ENCODE measurements at regions not wholly inside any gene's neighbourhood (a gene's known extent, or its start where the extent isn't known, plus 50 kb on each side); places are given as distances from the start of the nearest gene placed in this dataset.

- Histone ChIP-seq H3K4me1 (ENCODE audit: control insufficient read depth in 1 of 2, insufficient read depth in 2 of 2, low read length in 2 of 2) (peaks cover 8 to 11% of the 10 kb centered on the region in 2 donors), H3K79me2 (ENCODE audit: insufficient read depth, low read length) (no peaks in the 10 kb centered on the region), H3K27ac (ENCODE audit: low read depth in 1 of 2, low read length in 2 of 2) (no peak overlapping the region), H3K9ac (ENCODE audit: insufficient read depth, low read length, poor library complexity, severe bottlenecking) (no peak overlapping the region), H3K36me3 (replicated peaks in 1 of 2; ENCODE audit: control insufficient read depth in 1 of 2, insufficient read depth in 2 of 2, low read length in 2 of 2) (no peaks in the 10 kb centered on the region), H3K27me3 (ENCODE audit: control insufficient read depth in 2 of 2, insufficient read depth in 2 of 2, low read length in 2 of 2) (no peaks in the 10 kb centered on the region), H3K9me3 (replicated peaks in 1 of 2; ENCODE audit: control insufficient read depth in 1 of 2, insufficient read depth in 1 of 2, low read length in 2 of 2) (peaks cover 0 to 4% of the 10 kb centered on the region in 2 donors), H2AFZ (ENCODE audit: insufficient read depth, low read depth, low read length, poor library complexity, severe bottlenecking) (no peak overlapping the region), H3K4me3 (replicated peaks in 1 of 3; ENCODE audit: low read depth in 2 of 3, low read length in 3 of 3) (no peak overlapping the region), H3K4me2 (replicated peaks; ENCODE audit: extremely low read depth, low read length, poor library complexity, severe bottlenecking) (no peak overlapping the region), H4K20me1 (ENCODE audit: insufficient read depth, low read length) (no peaks in the 10 kb centered on the region)
- peaks cover 0 to 19% (median 6%) of the 10 kb centered on the region in 3 donors for H3K27me3 Mint-ChIP-seq (ENCODE audit: low read depth in 3 of 3)
- no CpG with 5 or more reads among the region's 3 CpGs for WGBS (ENCODE audit: insufficient coverage)
- no peak overlapping the region for H3K27ac Mint-ChIP-seq
- H3K9me3 Mint-ChIP-seq: peaks cover 5 to 10% (median 7%) of the 10 kb centered on the region in 7 donors
- no peaks in the 10 kb centered on the region for H3K36me3 Mint-ChIP-seq
- intact Hi-C loops (cut with micrococcal nuclease): no loop called here
- peaks cover 12% of the 10 kb centered on the region for H3K4me1 Mint-ChIP-seq
- no peak for DNase-seq
- no peak overlapping the region for H3K4me3 Mint-ChIP-seq
- TF ChIP-seq, protein P1, sequence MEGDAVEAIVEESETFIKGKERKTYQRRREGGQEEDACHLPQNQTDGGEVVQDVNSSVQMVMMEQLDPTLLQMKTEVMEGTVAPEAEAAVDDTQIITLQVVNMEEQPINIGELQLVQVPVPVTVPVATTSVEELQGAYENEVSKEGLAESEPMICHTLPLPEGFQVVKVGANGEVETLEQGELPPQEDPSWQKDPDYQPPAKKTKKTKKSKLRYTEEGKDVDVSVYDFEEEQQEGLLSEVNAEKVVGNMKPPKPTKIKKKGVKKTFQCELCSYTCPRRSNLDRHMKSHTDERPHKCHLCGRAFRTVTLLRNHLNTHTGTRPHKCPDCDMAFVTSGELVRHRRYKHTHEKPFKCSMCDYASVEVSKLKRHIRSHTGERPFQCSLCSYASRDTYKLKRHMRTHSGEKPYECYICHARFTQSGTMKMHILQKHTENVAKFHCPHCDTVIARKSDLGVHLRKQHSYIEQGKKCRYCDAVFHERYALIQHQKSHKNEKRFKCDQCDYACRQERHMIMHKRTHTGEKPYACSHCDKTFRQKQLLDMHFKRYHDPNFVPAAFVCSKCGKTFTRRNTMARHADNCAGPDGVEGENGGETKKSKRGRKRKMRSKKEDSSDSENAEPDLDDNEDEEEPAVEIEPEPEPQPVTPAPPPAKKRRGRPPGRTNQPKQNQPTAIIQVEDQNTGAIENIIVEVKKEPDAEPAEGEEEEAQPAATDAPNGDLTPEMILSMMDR (IDR thresholded peaks at IDR 0.05): no peak
Observed at GRCh38 chr17:36717088-36717487, 115.7 kb downstream of the MRM1 start.

- H3K9me3 Mint-ChIP-seq: peaks cover 5 to 10% (median 7%) of the 10 kb centered on the region in 7 donors
- H3K27ac ChIP-seq (ENCODE audit: low read depth in 1 of 2, low read length in 2 of 2): no peak overlapping the region
- no peak overlapping the region for H3K27ac Mint-ChIP-seq
- peaks cover 0 to 25% (median 10%) of the 10 kb centered on the region in 3 donors for H3K27me3 Mint-ChIP-seq (ENCODE audit: low read depth in 3 of 3)
- no peak for DNase-seq
- no peak overlapping the region for H2AFZ ChIP-seq (ENCODE audit: insufficient read depth, low read depth, low read length, poor library complexity, severe bottlenecking)
- TF ChIP-seq, protein P1 (IDR thresholded peaks at IDR 0.05): no peak
- H3K4me2 ChIP-seq (replicated peaks; ENCODE audit: extremely low read depth, low read length, poor library complexity, severe bottlenecking): no peak overlapping the region
- H3K36me3 Mint-ChIP-seq: no peaks in the 10 kb centered on the region
- peaks cover 0 to 4% of the 10 kb centered on the region in 2 donors for H3K9me3 ChIP-seq (replicated peaks in 1 of 2; ENCODE audit: control insufficient read depth in 1 of 2, insufficient read depth in 1 of 2, low read length in 2 of 2)
- intact Hi-C loops (cut with micrococcal nuclease): no loop called here
- peaks cover 14 to 20% of the 10 kb centered on the region in 2 donors for H3K4me1 ChIP-seq (ENCODE audit: control insufficient read depth in 1 of 2, insufficient read depth in 2 of 2, low read length in 2 of 2)
- H3K9ac ChIP-seq (ENCODE audit: insufficient read depth, low read length, poor library complexity, severe bottlenecking): no peak overlapping the region
- no peak overlapping the region for H3K4me3 ChIP-seq (replicated peaks in 1 of 3; ENCODE audit: low read depth in 2 of 3, low read length in 3 of 3)
- no peaks in the 10 kb centered on the region for H3K27me3 ChIP-seq (ENCODE audit: control insufficient read depth in 2 of 2, insufficient read depth in 2 of 2, low read length in 2 of 2)
- H3K36me3 ChIP-seq (replicated peaks in 1 of 2; ENCODE audit: control insufficient read depth in 1 of 2, insufficient read depth in 2 of 2, low read length in 2 of 2): no peaks in the 10 kb centered on the region
- no peak overlapping the region for H3K4me3 Mint-ChIP-seq
- H3K4me1 Mint-ChIP-seq: peaks cover 19% of the 10 kb centered on the region
- H4K20me1 ChIP-seq (ENCODE audit: insufficient read depth, low read length): no peaks in the 10 kb centered on the region
- H3K79me2 ChIP-seq (ENCODE audit: insufficient read depth, low read length): no peaks in the 10 kb centered on the region
- 100% methylated on average over 3 of the region's 4 CpGs for WGBS (ENCODE audit: insufficient coverage)
Observed at GRCh38 chr17:36720131-36720530, 118.7 kb downstream of the MRM1 start.
